ENCODE measurements at regions not wholly inside any gene's neighbourhood (a gene's known extent, or its start where the extent isn't known, plus 50 kb on each side); places are given as distances from the start of the nearest gene placed in this dataset.

GRCh38 chr18:40011201-40011600, 1943.8 kb upstream of the PIK3C3 start:
- no peak for DNase-seq

DNA sequence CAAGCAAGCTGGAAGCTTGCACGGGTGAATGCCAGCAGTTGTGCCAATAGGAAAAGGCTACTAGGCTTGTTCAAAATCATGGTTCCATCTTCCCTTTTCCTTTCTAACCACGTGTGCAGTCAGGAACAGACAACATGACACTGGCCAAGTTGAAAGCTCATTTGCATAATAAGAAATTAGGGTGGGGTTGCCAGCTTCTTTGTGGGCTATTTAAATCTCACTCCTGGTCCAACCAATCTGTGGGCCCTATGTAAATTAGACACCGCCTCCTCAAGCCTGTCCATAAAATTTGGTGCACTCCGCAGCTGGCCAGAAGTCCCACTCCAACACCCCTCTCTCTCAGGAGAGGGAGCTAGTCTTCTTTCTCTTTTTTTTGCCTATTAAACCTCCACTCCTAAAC, 1948.4 kb upstream of the PIK3C3 start:
- DNase-seq = no peak

DNA sequence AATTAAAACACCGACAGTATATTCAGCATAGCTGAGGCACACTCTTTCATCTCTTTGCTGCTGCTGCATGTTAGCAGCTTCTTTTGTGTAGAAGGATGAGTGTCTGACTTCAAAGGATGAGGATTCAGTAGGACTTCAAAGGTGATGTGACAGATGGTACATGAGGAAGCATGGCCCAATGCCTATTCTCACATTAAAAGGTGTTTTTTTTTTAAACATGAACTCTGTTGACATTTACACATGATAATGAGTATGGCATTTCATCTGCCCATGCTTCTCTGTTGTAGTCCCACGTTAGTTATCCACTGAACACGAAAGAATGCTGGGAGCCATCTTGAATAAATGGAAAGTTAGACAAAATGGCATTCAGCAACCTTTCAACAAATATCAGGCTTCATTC, 1950.8 kb upstream of the PIK3C3 start:
- DNase-seq = no peak

DNA sequence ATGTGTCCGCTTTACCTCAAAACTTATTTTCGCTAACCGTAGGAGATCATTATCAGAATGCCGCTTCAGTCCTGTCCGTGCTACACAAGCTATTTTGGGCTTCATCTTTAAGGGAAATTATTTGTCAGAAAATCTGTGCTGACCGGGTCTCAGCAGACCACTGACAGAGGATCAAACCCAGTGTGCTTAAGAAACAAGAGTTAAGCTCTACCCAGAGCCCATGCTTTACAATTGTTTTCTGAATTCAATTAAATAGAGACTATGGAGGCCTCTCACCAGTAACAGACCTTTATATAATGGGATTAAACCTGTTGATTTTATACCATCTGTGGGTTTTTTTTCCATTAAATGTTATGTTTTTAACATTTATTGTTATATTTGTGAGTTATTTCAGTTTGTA, 1956.7 kb upstream of the PIK3C3 start:
- DNase-seq = no peak

GRCh38 chr18:39994498-39994897, 1960.5 kb upstream of the PIK3C3 start:
- no peak for DNase-seq

- no peak for DNase-seq
These were observed 1963.3 kb upstream of the PIK3C3 start for GRCh38 chr18:39991696-39992265.

GRCh38 chr18:39990540-39990939, 1964.5 kb upstream of the PIK3C3 start:
- DNase-seq = no peak

DNA sequence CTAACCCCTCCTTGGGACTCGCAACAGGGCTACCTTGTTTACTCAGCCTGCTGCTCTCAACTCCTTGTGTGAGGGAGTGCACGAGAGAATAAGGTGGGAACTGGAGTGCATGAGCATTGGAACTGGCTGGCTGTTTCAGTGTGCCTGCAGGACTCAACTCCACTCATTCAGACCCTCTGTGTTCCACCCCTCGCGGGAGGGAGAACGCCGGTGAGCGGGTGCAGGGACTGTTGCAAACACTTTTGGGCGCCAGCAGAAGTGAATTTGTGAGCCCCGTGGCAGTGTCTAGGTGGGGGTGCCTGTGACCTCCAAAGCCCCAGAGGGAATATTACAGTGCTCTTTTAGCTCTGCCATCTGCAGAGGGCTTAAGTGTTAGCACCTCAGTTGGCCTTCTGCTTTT, 1978.3 kb upstream of the PIK3C3 start:
- DNase-seq = no peak

- DNase-seq = no peak
These were observed 1982.5 kb upstream of the PIK3C3 start for GRCh38 chr18:39972521-39972920.

- DNase-seq = no peak
These were observed 1985.1 kb upstream of the PIK3C3 start for GRCh38 chr18:39969803-39970494.

DNA sequence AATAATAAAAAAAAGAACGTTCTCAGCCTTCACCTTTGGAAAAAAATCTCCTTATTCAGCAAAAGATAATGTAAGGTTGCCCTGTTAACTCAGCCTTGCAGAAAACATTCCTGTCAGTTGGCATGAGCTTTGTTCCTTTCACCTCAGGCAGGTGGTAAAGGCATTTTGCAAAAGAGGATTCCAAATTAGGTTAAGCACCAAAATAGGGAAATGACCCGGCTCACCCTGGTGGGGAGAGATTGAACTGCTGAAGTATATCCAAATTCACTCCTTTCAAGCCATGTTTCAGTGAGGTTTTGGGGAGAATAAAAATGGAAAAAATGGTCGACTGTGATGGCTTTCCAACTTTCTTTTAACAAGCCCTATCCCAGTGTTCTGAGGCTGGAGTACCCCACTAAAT, 1988.8 kb upstream of the PIK3C3 start:
- no peak for DNase-seq

- DNase-seq = no peak
These were observed 1992.5 kb upstream of the PIK3C3 start for GRCh38 chr18:39962546-39962945.

DNA sequence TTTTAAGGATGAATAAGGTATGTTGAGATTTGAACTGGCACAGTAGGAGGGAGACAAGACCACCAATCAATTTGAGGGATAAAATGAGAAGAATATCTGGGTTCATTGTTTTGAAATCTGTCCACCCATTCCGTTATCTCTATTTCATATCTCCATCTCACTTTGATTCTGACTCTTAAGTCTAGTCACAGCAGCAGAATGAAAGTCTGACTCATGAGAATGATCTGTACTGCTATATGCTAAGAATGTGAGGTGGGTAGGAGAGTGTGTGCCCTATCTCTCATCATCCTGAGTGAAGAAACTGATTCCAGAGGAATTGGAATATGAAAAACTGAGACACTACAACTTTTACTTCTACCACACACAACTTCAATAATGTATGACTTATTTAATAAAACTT, 1994.5 kb upstream of the PIK3C3 start:
- no peak for DNase-seq

- no peak for DNase-seq
These were observed 1995.2 kb upstream of the PIK3C3 start for GRCh38 chr18:39959839-39960238.

GRCh38 chr18:39958876-39959275, 1996.2 kb upstream of the PIK3C3 start:
- DNase-seq = no peak

DNA sequence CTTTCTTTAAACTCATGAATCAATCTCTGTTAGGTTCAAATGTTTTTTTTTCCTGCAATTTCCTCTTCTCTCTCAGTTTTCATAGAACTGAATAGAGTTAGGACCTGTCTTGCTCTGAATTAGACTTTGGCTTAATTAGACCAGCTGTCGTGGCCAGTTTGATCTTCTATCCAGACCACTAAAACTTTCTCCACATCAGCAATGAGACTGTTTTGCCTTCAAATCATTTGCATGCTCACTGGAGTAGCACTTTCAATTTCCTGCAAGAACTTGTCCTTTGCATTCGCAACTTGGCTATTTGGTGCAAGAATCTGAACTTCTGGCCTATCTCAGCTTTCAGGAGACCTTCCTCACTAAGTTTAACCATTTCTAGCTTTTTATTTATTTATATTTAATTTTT, 2002.2 kb upstream of the PIK3C3 start:
- no peak for DNase-seq

- no peak for DNase-seq
These were observed 2003.8 kb upstream of the PIK3C3 start for GRCh38 chr18:39951142-39951720.

DNA sequence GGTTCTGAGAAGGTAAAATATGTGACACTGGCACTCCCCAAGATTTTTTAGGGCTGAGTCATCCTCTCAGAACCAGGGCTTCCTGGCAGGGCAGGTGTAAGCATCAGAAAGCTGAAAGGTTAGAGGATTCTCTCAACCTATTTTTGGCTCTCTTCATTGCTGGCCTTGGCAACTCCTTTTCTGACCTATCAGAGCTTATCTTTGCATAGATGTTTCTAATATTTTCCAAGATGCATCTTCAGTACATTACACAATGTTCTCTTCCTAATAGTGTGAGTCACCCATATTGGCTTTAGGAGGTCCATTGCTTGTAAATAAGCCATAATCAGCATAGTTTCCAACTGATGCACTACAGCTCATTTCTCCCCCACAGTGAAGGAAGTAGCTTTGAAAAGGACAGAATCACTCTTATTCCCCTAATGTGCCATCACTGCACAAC, 2008.4 kb upstream of the PIK3C3 start:
- DNase-seq = no peak

DNA sequence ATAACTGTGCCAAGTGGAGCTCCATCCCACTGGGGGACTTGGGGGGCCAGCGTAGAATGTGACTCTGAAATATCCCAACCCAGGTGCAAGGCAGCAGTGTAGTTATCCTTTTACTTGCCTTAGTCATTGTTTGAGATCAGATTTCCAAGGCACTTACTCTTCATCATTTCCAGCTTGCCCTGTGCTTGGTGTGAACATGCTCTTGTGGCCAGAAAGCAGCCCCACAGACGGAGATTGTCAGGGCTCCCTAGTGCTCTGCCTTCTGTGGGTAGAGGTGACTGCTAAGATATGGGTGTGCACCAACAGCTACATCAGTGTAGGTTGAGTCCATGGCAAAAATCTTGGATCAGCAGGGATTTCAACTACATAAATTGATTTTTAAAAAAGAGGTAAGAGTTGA, 2010.0 kb upstream of the PIK3C3 start:
- DNase-seq = no peak

- DNase-seq = no peak
These were observed 2012.3 kb upstream of the PIK3C3 start for GRCh38 chr18:39942702-39943101.

DNA sequence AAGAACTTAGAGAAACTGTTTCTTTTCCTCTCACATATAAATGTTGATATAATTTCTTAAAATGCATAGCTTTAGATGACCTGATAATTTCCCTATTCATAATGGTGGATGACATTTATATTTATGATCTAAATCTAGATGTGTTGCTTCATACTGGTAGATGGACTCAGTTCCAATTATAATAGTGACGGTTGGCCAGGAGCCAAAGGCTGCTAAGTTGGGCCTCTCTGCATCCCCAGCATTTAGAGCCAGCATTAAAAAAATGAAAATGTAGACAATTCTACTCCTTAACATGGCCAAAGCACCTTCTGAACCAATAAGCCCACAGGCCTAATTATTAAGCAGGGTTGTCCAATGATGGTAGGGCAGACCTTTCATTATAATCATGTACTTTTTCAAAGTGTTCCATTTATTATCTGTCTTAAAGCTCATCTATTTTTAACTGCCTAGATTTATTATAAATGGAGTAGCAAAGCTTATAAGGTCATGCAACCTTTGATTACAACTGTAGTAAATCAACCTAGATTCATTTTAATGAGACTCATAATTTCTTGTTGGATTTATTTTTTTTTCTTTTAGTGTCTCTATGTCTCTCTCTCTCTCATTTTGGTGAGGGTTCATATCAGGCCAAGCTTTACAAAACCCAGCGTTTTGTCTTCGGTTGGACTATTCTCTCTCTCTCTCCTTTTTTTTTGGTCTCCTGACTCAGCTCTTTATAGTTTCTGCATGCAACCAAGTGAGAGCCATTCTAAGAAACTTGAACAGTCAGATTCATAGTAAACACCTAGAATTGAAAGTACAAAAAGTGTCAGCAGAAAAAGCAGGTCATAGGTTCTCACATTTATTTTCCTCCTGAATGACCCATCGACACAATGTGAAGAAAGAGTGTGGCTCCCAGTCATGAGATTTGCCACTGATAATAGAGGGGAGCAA, 2016.1 kb upstream of the PIK3C3 start:
- DNase-seq = no peak

DNA sequence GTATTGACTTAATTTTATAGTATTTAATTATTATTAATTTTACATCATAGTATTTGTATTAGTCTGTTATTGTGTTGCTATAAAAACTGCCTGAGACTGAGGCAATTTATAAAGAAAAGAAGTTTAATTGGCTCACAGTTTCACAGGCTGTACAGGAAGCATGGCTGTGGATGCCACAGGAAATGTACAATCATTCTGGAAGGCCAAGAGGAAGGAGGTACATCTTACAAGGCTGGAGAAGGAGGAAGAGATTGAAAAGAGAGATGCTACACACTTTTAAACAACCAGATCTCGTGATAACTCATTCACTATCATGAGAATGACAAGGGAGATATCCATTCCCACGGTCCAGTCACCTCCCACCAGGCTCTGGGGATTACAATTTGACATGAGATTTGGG, 2019.4 kb upstream of the PIK3C3 start:
- DNase-seq = no peak

- DNase-seq = no peak
These were observed 2036.2 kb upstream of the PIK3C3 start for GRCh38 chr18:39918847-39919246.

Measured in CD4-positive, alpha-beta T cell treated with Interleukin-17A for 4 hours (primary cell).